GM08714 (cell line): ENCODE measurements at regions not wholly inside any gene's neighbourhood (a gene's known extent, or its start where the extent isn't known, plus 50 kb on each side); places are given as distances from the start of the nearest gene placed in this dataset.

Experiments
- H3K4me3 ChIP-seq: fragments of 200-500 bp; sonication (Bioruptor generic); 2 replicates; pipeline ENCODE4 v1.5.1; 2014; ENCODE audit warnings: mild to moderate bottlenecking, low read length, inconsistent platforms
- ZNF274 ChIP-seq: IDR thresholded peaks from 2 replicates; pipeline ENCODE4 v1.6.1; 2012; ENCODE audit warnings: mild to moderate bottlenecking, low read depth, low read length

DNA sequence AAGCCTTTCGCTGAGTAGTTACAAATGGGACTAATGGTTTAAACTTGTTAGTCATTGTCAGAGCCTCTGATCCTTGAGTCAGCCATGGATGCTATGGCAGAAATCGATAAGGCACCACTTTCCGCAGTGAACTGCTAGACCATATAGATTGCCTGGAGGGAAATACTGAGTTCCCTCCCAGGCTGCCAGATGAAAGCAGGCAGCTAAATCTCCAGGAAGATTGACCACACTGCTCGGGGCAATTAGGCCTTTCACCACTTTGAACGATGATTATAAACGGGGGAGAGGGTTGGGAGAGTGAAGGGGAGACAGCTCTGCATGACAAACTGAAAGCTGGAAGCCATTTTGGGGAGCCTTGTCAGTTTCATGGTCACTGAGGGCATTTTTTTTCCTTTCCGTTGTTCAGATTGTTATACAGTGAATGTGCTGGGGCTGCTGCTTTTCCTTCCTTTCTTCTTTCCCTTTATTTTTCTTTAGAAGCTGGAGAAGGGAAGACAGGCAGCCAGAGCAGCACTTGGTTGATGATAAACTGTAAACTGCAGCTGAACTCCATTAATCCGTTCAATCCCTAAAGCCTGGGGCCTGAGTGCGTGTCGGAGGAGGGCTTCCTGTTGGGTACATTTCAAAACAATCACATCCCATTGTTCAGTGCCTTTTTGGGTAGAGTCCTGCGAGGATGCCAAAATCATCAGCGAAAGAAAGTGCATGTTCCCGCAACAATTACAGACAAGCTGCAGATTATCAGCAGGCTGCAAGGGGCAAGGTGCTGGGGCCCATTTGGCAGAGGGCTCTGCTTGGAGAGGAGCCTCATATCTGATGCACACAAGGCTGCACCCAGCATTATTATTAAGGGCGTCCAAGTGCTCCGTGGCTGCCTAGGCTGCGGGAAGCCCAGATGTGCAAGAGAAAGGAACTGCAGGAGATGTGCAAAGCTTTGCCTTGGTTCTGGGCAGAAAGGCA is 308.4 kb downstream of the PSAT1 start:
- no peak for TF ChIP-seq ZNF274
- H3K4me3 ChIP-seq: no peak overlapping the region

DNA sequence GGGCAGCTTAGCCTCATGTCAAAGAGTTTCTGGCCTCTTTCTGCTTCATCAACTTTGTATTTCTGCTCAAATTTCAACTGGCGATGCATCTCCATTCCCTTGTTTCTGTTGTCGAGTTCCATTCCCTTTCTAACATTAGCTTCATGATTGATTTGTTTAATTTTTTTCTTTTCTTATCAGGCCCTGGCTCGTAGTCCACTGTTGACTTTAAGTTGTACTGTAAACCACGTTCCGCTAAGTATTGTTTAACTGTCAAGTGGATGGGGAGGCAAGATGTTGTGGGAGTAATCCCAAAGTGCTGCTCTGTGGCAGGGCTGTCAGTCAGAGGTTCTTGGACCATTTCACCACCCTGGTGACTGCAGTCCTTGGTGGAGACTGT is 309.1 kb downstream of the PSAT1 start:
- no peak for TF ChIP-seq ZNF274

DNA sequence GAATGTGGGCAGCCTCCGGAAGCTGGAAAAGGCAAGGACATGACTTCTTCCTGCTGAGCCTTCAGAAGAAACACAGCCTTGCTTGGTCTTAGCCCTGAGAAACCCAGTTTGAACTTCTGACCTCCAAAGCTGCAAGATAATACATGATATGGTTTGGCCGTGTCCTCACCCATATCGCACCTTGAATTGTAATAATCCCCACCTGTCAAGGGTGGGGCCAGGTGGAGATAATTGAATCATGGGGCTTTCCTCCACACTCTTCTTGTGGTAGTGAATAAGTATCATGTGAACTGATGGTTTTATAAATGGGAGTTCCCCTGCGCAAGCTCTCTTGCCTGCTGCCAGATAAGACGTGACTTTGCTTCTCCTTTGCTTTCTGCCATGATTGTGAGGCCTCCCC is 310.9 kb downstream of the PSAT1 start:
- H3K4me3 ChIP-seq: no peak overlapping the region
- no peak for TF ChIP-seq ZNF274

More for the DNA sequence above, 309.1 kb downstream of the PSAT1 start:
- H3K4me3 ChIP-seq: no peak overlapping the region

DNA sequence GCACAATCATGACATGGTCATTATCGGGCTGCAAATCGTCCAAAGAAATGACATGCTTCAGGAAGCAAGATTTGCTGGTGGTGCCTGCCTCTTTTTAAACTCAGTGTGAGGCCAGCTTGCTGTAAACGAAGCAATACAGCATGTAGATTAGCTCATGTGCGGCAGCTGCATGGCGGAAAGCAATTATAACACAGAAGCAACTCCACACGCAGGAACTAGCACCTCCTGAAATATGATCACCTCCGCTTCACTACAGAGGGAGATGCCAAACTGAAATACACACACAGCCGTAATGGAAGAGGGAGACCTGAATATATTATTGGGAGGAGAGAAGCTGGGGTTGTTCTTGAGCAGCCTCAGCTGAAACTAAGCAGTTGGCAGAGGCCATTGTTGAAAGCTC is 312.5 kb downstream of the PSAT1 start:
- TF ChIP-seq ZNF274: no peak
- H3K4me3 ChIP-seq: no peak overlapping the region

DNA sequence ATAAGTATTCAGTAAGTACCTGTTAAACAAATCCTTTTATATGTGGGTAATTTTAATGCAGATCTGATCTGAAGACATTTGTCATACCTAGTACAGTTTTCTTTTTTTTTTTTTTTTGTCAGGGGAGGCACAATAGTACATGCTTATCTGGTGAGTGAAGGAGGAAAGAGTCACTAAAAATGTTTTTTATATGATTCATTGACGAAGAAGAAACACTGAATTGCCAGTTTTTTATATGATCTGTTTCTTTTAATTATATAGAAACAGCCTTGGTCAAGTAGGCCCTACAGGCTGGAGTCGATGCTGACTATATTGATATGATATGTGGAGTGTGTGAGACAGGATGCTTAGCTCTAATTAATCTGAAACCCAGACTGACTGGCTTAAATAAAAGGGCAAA is 315.2 kb downstream of the PSAT1 start:
- no peak for TF ChIP-seq ZNF274
- H3K4me3 ChIP-seq: no peak overlapping the region

DNA sequence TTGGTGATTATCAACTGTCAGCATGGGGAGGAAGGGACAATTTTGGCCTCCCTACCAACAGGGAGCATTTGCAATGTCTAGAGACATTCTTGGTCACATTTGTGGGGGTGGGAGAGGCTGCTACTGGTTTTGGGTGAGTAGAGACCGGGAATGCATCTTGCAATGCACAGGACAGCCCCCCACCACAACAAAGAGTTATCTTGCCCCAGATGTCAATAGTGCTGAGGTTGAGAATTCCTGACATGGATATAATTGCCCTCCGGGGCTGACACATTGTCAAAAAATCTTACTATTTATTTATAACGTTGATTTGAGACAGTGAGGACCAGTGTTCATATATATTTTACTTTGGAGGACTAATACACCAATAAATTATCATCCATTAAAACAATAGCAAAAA is 316.1 kb downstream of the PSAT1 start:
- no peak for TF ChIP-seq ZNF274
- no peak overlapping the region for H3K4me3 ChIP-seq

DNA sequence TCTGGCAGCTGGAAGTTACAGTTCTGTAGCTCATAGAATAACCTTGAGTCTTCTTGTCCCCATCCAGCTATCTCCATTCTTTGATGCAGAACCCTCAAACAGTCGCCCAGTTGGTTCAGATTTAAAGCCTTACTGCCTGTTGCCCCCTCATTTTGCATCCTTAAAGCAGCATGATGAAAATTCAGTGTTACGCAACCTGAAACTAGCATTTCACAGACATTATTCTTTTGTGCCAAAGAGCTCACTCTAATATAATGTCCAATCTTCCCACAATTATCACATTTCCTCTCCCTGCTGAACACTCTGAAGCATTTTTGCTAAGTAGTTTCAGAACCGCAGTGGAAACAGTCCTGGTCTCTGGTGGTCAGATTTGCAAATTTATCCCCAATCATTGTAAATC is 318.0 kb downstream of the PSAT1 start:
- TF ChIP-seq ZNF274: no peak
- H3K4me3 ChIP-seq: no peak overlapping the region

DNA sequence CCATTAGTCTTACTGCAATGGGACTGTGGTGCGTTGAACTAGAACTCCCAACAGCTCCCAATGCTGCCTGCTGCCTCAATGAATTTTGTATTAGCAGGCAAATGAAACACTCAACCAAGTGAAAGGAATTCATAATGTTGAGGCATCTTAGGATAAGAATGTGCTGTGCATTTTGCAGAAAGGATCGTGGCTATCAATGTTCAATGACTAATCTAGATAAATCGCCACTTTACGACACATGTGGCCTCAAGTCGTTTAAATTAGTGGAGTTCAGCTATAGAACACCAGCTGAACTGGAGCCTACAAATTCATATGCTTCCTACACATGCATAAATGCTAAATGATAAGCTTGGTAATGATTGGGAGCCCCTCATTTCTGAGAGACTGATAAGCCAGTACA is 318.4 kb downstream of the PSAT1 start:
- no peak overlapping the region for H3K4me3 ChIP-seq
- no peak for TF ChIP-seq ZNF274

DNA sequence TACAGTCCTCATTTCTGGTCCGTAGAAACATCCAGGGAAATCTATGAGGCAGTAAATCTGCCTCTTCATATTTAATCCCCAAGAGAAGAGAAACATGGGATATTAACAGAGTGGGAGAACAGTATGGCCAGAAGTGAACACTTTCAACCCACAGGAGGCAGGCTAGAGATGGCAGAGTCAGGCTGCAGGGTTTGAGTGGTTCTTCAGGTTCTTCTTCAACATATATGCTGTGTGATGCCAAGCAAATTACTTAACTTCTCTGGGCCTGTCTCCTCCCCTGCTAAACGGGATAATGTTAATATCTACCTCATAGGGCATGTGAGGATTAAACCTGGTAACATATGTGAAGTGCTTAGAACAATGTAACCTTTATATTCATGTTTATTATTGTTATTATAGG is 321.8 kb downstream of the PSAT1 start:
- no peak for TF ChIP-seq ZNF274
- H3K4me3 ChIP-seq: no peak overlapping the region

DNA sequence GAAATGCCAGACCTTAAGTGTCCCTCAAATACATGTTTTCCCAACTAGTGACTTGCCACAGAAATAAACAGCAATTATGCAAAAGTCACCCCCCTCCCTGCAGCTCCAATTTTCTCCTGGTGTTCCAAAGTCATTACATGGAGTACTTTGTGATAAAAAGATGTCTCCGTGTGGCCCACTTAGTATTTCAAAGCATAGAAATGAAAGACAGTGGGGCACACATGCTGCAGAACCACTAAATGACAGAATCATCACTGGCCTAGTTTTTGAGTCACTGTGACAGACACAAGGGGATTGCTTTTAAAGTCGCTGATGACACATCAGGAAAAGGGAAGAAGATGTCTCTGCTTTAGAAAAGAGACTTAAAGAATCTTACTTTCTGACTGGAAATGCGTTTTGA is 323.4 kb downstream of the PSAT1 start:
- no peak for TF ChIP-seq ZNF274
- no peak overlapping the region for H3K4me3 ChIP-seq

DNA sequence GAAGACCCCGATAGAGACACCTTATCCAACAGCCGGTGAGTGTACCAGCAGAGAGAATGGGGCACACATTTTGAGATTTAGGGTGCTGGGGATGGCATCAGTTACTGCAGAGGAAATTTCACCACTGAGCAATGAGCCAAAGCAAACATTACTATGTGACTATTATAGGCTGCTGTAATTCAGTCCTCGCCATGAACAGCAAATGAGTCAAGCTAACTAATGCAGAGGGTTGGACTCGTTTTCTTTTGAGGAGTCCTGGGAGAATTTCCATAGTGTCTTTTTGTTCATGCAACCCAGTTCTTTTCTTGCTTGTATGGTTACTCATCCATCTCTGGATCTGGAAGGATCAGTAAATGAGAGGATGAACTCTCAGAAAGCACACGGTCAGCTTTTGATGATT is 323.8 kb downstream of the PSAT1 start:
- no peak for TF ChIP-seq ZNF274

DNA sequence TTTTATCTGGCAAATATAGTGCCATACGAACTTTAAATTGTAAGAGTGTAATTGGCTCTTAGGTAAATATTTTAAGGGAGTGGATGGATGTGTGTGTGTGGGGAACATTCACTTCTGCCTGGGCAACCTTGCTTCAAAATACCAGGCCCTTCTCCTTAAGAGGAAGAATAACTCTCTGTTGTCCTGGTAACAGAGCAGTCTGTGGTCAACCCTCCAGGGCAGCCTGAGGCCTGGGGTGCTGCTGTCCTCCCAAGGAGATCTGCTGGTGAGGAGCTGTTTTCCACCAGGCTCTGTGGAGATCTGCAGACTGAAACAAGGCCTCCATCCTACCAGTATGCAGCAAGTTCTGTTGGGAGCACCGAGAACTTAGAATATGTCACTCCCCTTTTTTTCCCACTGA is 325.2 kb downstream of the PSAT1 start:
- TF ChIP-seq ZNF274: no peak
- no peak overlapping the region for H3K4me3 ChIP-seq

More for the DNA sequence above, 323.8 kb downstream of the PSAT1 start:
- no peak overlapping the region for H3K4me3 ChIP-seq

DNA sequence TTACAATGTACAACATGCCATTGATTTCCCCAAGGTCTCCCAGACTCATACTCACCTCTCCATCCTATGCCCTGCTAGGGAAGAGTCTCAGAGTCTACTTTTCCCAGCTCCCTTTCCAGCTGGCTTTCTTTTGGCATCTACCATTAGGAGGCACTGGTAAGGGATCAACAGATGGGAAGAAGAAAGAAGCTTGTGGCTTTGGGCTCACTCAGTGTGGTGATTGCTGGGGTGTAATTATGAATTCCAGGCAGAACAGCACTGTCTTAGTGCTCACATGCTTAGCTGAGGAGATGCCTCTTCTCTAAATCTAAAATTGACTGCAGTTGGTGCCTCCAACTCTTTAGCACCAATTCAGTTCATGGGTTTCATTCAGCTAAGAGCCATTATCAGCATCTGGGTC is 330.0 kb downstream of the PSAT1 start:
- no peak overlapping the region for H3K4me3 ChIP-seq
- no peak for TF ChIP-seq ZNF274

DNA sequence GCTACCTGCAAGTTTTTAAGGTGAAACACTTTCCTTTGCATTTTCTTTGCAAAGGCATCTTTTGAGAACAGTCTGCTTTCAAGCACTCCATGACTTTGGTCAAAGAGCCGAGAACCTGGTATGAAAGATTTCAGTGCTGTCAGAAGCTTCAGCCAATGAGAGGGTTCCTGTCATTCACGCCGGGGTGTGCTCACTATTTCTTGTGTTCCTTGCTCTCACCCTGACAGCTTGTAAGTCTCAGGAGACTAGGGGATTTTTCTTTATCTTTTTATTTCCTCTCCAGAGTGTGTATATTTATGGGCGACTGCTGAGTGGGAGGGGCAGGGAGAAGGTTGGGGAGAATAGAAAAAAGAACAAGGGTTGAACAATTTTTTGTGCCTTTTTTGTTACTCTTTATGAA is 334.0 kb downstream of the PSAT1 start:
- no peak overlapping the region for H3K4me3 ChIP-seq
- TF ChIP-seq ZNF274: no peak

DNA sequence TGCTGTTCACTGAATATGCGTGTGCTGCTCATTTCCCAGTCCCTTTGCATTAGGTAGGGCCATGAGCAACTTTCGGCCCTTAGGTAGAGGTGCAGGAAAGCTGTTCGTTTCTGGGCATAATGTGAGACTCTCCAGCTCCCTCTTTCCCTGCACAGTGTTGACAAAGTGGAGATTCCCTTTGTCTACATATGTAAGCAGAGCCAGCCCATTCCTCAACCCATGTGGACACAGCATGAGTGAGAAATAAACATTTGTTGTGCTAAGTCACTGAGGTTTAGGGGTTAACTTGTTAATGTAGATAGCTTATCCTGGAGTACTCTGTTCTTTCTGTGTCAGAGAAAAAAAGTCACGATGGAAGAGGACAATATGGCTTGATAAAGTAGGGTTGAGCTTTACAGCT is 343.8 kb downstream of the PSAT1 start:
- no peak overlapping the region for H3K4me3 ChIP-seq
- TF ChIP-seq ZNF274: no peak

DNA sequence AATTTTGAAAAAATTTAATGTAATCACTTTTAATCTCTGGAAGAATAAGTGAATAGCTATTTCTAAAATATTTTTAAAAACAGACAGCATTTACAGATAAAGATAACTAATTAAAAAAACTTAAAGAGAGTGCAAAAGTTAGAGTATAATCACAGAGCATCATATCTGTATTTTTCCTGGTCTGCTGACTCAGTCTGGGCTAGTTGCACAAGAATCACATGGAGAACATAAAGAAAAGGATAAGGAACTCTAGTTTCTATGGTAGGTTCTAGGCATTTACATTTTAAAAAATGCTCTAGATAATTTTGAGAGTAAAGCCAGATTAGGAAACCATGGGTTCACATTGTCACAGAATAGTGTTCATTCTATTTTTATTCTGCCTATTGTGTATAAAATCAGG is 347.4 kb downstream of the PSAT1 start:
- TF ChIP-seq ZNF274: no peak
- no peak overlapping the region for H3K4me3 ChIP-seq

DNA sequence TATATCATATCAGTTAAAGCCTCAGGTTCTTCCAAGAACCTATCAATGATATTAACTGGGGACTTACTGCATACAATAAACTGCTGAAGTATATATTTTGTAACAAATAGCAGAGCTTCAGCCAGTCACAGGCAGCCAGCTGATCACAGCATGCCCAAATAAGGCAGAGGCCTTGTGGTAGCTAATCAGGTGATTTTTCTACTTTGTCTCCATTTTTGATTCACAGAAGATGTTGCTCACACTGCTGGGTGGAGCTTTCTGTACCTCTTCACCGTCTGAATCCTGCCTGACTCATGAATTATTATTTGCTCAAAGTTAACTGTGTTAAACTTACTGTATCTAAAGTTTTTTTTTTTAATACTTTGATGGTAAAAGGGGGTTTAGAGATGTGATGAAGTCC is 357.4 kb downstream of the PSAT1 start:
- no peak for TF ChIP-seq ZNF274
- no peak overlapping the region for H3K4me3 ChIP-seq
